ENCODE measurements at regions not wholly inside any gene's neighbourhood (a gene's known extent, or its start where the extent isn't known, plus 50 kb on each side); places are given as distances from the start of the nearest gene placed in this dataset.

DNA sequence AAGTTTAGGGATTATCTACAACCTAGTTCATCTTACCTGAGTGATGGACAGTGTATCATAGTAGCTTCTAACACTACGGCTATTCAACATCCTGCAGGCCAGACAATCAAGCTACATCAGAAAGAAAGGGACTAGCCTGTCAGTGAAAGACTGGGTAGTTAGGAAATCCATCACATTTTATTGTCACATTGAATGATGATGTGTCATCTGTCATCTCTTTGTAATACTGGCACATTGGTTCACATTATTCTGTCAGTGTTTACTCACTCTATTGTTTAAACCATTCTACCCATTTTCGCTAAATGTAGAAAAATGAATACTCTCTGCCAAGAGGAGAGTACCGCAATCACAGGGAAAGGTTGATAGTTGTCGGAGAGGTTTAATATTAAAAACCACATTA is 1155.8 kb downstream of the TUSC7 start:
- TF ChIP-seq, protein P1, sequence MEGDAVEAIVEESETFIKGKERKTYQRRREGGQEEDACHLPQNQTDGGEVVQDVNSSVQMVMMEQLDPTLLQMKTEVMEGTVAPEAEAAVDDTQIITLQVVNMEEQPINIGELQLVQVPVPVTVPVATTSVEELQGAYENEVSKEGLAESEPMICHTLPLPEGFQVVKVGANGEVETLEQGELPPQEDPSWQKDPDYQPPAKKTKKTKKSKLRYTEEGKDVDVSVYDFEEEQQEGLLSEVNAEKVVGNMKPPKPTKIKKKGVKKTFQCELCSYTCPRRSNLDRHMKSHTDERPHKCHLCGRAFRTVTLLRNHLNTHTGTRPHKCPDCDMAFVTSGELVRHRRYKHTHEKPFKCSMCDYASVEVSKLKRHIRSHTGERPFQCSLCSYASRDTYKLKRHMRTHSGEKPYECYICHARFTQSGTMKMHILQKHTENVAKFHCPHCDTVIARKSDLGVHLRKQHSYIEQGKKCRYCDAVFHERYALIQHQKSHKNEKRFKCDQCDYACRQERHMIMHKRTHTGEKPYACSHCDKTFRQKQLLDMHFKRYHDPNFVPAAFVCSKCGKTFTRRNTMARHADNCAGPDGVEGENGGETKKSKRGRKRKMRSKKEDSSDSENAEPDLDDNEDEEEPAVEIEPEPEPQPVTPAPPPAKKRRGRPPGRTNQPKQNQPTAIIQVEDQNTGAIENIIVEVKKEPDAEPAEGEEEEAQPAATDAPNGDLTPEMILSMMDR (IDR thresholded peaks at IDR 0.05), result no peak
- TF ChIP-seq POLR2A (IDR thresholded peaks at IDR 0.05), result no peak
